OCI-LY3 (cell line): ENCODE measurements at regions not wholly inside any gene's neighbourhood (a gene's known extent, or its start where the extent isn't known, plus 50 kb on each side); places are given as distances from the start of the nearest gene placed in this dataset.

ENCODE experiments used
- H2AFZ ChIP-seq: fragments of 200-600, 300-600 bp; shearing (Covaris generic); 2 replicates; pipeline ENCODE4 v1.6.0; 2014; ENCODE audit warnings: antibody characterized with exemption, low read depth, low read length
- H3K27ac ChIP-seq: fragments of 200-600, 300-600 bp; sonication (generic); 2 replicates; pipeline ENCODE4 v1.5.1; 2014; ENCODE audit warnings: mild to moderate bottlenecking, low read length, moderate library complexity, mixed read lengths
- H3K27me3 ChIP-seq: fragments of 200-600, 300-600 bp; sonication (generic); 2 replicates; pipeline ENCODE4 v1.6.1; 2014; ENCODE audit warnings: low read depth, low read length, mixed read lengths
- H3K36me3 ChIP-seq: fragments of 200-600, 300-600 bp; sonication (generic); replicated peaks from 2 replicates; pipeline ENCODE3; 2014; ENCODE audit warnings: low read depth, low read length, mixed read lengths
- H3K4me1 ChIP-seq: fragments of 300-600, 200-600 bp; sonication (generic); 2 replicates; pipeline ENCODE4 v1.6.1; 2014; ENCODE audit warnings: low read length, mixed read lengths
- H3K4me2 ChIP-seq: fragments of 200-600, 300-600 bp; sonication (generic); 2 replicates; pipeline ENCODE4 v1.6.1; 2014; ENCODE audit warnings: low read length, mixed read lengths
- H3K4me3 ChIP-seq: fragments of 300-600, 200-600 bp; sonication (generic); 2 replicates; pipeline ENCODE4 v1.5.1; 2014; ENCODE audit warnings: antibody characterized with exemption, mild to moderate bottlenecking, low read length, moderate library complexity
- H3K79me2 ChIP-seq: fragments of 300-600, 200-600 bp; shearing (Covaris generic); 2 replicates; pipeline ENCODE4 v1.6.1; 2014; ENCODE audit warnings: mild to moderate bottlenecking, low read length, mixed read lengths
- H3K9ac ChIP-seq: fragments of 300-600, 200-600 bp; shearing (Covaris generic); 2 replicates; pipeline ENCODE4 v1.6.0; 2014; ENCODE audit warnings: mild to moderate bottlenecking, low read length, moderate library complexity
- H3K9me3 ChIP-seq: fragments of 200-600, 300-600 bp; shearing (Covaris generic); 2 replicates; pipeline ENCODE4 v1.6.1; 2014; ENCODE audit warnings: low read length, mixed read lengths; ENCODE audit not compliant: insufficient read depth
- H4K20me1 ChIP-seq: fragments of 200-600, 300-600 bp; sonication (generic); 2 replicates; pipeline ENCODE4 v1.6.1; 2016; ENCODE audit warnings: low read length, mixed read lengths; ENCODE audit not compliant: insufficient read depth
- EZH2phosphoT487 ChIP-seq: fragments of 200-600 bp; shearing (Covaris generic); IDR thresholded peaks from 2 replicates; pipeline ENCODE4 v1.6.1; 2018; ENCODE audit warnings: antibody characterized with exemption, mixed run types, low read depth
- TF ChIP-seq, protein P1 (sequence below): fragments of 200-600, 300-600 bp; sonication (generic); IDR thresholded peaks from 2 replicates; pipeline ENCODE4 v1.5.1; 2014; ENCODE audit warnings: antibody characterized with exemption, low read length, low read depth

DNA sequence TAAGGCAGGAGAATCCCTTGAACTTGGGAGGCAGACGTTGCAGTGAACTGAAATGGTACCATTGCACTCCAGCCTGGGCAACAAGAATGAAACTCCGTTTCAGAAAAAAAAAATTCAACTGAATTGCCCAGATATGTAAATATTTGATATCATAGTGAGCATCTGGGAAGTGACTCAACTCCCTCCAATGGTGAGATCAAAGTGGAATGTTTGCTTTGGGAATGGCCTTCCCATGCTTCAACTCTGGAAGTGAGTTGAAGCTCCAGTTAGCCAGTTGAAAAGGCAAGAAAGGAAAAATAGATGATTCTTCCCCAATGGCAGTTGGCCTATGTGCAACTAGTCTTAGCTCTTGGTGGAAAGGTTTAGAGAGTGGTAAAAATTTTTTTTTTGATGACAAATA lies 131.6 kb upstream of the CMC1 start:
- Histone ChIP-seq H3K4me2 (no peak overlapping the region), H3K9me3 (no peaks in the 10 kb centered on the region), H2AFZ (no peak overlapping the region), H3K4me1 (no peaks in the 10 kb centered on the region), H4K20me1 (no peaks in the 10 kb centered on the region), H3K27me3 (no peaks in the 10 kb centered on the region), H3K27ac (no peak overlapping the region), H3K36me3 (no peaks in the 10 kb centered on the region), H3K9ac (no peak overlapping the region), H3K79me2 (no peaks in the 10 kb centered on the region), H3K4me3 (no peak overlapping the region)
- TF ChIP-seq, protein P1, sequence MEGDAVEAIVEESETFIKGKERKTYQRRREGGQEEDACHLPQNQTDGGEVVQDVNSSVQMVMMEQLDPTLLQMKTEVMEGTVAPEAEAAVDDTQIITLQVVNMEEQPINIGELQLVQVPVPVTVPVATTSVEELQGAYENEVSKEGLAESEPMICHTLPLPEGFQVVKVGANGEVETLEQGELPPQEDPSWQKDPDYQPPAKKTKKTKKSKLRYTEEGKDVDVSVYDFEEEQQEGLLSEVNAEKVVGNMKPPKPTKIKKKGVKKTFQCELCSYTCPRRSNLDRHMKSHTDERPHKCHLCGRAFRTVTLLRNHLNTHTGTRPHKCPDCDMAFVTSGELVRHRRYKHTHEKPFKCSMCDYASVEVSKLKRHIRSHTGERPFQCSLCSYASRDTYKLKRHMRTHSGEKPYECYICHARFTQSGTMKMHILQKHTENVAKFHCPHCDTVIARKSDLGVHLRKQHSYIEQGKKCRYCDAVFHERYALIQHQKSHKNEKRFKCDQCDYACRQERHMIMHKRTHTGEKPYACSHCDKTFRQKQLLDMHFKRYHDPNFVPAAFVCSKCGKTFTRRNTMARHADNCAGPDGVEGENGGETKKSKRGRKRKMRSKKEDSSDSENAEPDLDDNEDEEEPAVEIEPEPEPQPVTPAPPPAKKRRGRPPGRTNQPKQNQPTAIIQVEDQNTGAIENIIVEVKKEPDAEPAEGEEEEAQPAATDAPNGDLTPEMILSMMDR: no peak

DNA sequence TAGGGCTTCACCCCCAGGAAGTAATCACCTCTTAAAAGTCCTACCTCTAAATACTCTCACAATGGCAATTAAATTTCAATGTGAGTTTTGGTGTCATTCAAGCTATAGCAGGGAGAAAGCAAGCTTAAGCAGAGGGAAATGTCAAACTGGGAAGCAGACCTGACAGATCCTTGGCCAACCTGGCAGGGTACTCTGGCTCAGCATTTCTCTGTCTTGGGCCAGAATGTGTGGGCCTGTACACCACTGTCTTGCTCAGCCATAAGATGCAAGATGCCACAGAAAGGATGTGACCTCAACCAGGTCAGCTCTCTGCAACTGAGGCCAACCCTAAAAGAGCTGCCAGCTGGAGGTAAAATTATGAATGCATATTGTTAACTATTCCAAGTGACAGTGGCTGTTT lies 130.6 kb upstream of the CMC1 start:
- TF ChIP-seq, protein P1: no peak
- no peak for TF ChIP-seq EZH2phosphoT487
- H3K79me2 ChIP-seq: no peaks in the 10 kb centered on the region

DNA sequence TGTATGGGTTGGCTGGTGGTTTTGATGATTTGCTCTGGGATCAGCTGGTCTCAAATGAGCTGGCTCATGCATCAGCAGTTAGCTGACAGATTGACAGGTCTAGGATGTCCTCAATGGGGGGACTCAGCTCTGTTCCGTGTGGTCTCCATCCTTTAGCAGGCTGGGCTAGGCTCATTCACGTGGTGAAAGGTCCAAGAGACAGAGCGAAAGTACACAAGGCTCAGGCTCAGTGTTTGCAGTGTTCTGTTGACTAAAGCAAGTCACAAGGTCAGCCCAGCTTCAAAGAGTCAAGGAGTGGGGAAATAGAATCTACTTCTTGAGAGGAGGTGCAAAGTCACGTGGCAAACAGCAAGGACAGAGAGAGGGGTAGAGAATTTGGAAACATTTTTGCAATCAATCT lies 126.5 kb upstream of the CMC1 start:
- Histone ChIP-seq H3K27ac (no peak overlapping the region), H2AFZ (no peak overlapping the region), H3K27me3 (no peaks in the 10 kb centered on the region), H3K4me3 (no peak overlapping the region), H3K36me3 (no peaks in the 10 kb centered on the region), H3K4me2 (no peak overlapping the region), H3K9me3 (no peaks in the 10 kb centered on the region), H4K20me1 (no peaks in the 10 kb centered on the region), H3K9ac (no peak overlapping the region), H3K79me2 (no peaks in the 10 kb centered on the region), H3K4me1 (no peaks in the 10 kb centered on the region)
- TF ChIP-seq, protein P1: no peak
- TF ChIP-seq EZH2phosphoT487: no peak

More for the DNA sequence above, 130.6 kb upstream of the CMC1 start:
- no peaks in the 10 kb centered on the region for H3K9me3 ChIP-seq
- no peak overlapping the region for H3K9ac ChIP-seq
- H3K27ac ChIP-seq: no peak overlapping the region
- H3K4me1 ChIP-seq: no peaks in the 10 kb centered on the region
- no peaks in the 10 kb centered on the region for H3K36me3 ChIP-seq
- H3K4me2 ChIP-seq: no peak overlapping the region
- H3K4me3 ChIP-seq: no peak overlapping the region
- no peaks in the 10 kb centered on the region for H3K27me3 ChIP-seq
- H4K20me1 ChIP-seq: no peaks in the 10 kb centered on the region
- no peak overlapping the region for H2AFZ ChIP-seq

DNA sequence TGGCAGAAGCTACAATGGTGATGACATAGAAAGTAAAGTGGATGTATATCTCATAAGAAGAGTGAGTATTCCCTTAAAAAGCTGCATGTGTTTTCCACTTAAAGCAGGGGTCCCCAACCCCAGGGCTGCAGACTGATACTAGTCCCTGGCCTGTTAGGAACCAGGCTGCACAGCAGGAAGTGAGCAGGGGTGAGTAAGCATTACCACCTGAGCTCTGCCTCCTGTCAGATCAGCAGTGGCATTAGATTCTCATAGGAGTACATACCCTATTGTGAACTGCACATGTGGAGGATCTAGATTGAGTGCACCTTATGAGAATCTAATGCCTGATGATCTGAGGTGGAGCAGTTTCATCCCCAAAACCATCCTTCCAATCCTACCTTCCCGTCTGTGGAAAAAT lies 126.1 kb upstream of the CMC1 start:
- no peak overlapping the region for H3K4me2 ChIP-seq
- TF ChIP-seq, protein P1: no peak
- TF ChIP-seq EZH2phosphoT487: no peak

More for the DNA sequence above, 126.1 kb upstream of the CMC1 start:
- Histone ChIP-seq H2AFZ (no peak overlapping the region), H3K4me3 (no peak overlapping the region), H3K27me3 (no peaks in the 10 kb centered on the region), H3K4me1 (no peaks in the 10 kb centered on the region), H3K36me3 (no peaks in the 10 kb centered on the region), H3K9ac (no peak overlapping the region), H3K9me3 (no peaks in the 10 kb centered on the region), H3K79me2 (no peaks in the 10 kb centered on the region), H3K27ac (no peak overlapping the region), H4K20me1 (no peaks in the 10 kb centered on the region)
